ENCODE measurements at regions not wholly inside any gene's neighbourhood (a gene's known extent, or its start where the extent isn't known, plus 50 kb on each side); places are given as distances from the start of the nearest gene placed in this dataset.

- Histone ChIP-seq H3K36me3 (ENCODE audit: control insufficient read depth in 2 of 2, extremely low read depth in 1 of 2, insufficient read depth in 2 of 2, low read length in 2 of 2) (no peaks in the 10 kb centered on the region), H3K79me2 (ENCODE audit: control insufficient read depth, insufficient read depth, low read length) (no peaks in the 10 kb centered on the region), H3K9me1 (ENCODE audit: control insufficient read depth, extremely low read depth, insufficient read depth, low read length) (no peaks in the 10 kb centered on the region), H3K27me3 (ENCODE audit: control insufficient read depth, extremely low read depth, insufficient read depth, low read length) (no peaks in the 10 kb centered on the region), H3K9me3 (ENCODE audit: control insufficient read depth, low read depth, low read length) (no peaks in the 10 kb centered on the region), H2AFZ (ENCODE audit: control insufficient read depth, low read length) (no peak overlapping the region), H3K9ac (ENCODE audit: control insufficient read depth, extremely low read depth, insufficient read depth, low read length) (no peak overlapping the region), H4K20me1 (ENCODE audit: control insufficient read depth, extremely low read depth, insufficient read depth, low read length) (no peaks in the 10 kb centered on the region), H3K4me1 (ENCODE audit: control insufficient read depth, extremely low read depth, insufficient read depth, low read length) (no peaks in the 10 kb centered on the region), H3K4me2 (ENCODE audit: control insufficient read depth, extremely low read depth, insufficient read depth, low read depth, low read length) (no peak overlapping the region), H3K4me3 (ENCODE audit: control insufficient read depth in 2 of 3, extremely low read depth in 1 of 3, insufficient read depth in 2 of 3, low read depth in 1 of 3, low read length in 3 of 3) (no peak overlapping the region), H3K27ac (ENCODE audit: control insufficient read depth, insufficient read depth, low read length) (no peak overlapping the region)
- FAIRE-seq (no peak), DNase-seq (ENCODE audit: low read depth, low spot score) (no peak)
- TF ChIP-seq CTCF (optimal IDR thresholded peaks at IDR 0.05 in 1 of 3, IDR thresholded peaks at IDR 0.05 in 1 of 3, conservative IDR thresholded peaks at IDR 0.05 in 1 of 3; ENCODE audit: extremely low read depth in 1 of 3, insufficient read depth in 2 of 3, low read length in 3 of 3), result no peak
- TF ChIP-seq EZH2 (IDR thresholded peaks at IDR 0.05; ENCODE audit: low read length), result no peak
- dilution Hi-C loops (cut with MboI; ENCODE audit: extremely low pct_ligation_motif_present, low sequenced_read_pairs), result no loop called here
Measured at GRCh38 chr10:42454313-42454712, 184.1 kb downstream of the ZNF33B start.

GRCh38 chr10:42431095-42431494, 207.3 kb downstream of the ZNF33B start:
- Histone ChIP-seq H4K20me1 (ENCODE audit: control insufficient read depth, extremely low read depth, insufficient read depth, low read length) (no peaks in the 10 kb centered on the region), H2AFZ (ENCODE audit: control insufficient read depth, low read length) (no peak overlapping the region), H3K9me3 (ENCODE audit: control insufficient read depth, low read depth, low read length) (no peaks in the 10 kb centered on the region), H3K4me2 (ENCODE audit: control insufficient read depth, extremely low read depth, insufficient read depth, low read depth, low read length) (no peak overlapping the region), H3K27ac (ENCODE audit: control insufficient read depth, insufficient read depth, low read length) (no peak overlapping the region), H3K79me2 (ENCODE audit: control insufficient read depth, insufficient read depth, low read length) (no peaks in the 10 kb centered on the region), H3K4me3 (ENCODE audit: control insufficient read depth in 2 of 3, extremely low read depth in 1 of 3, insufficient read depth in 2 of 3, low read depth in 1 of 3, low read length in 3 of 3) (no peak overlapping the region), H3K27me3 (ENCODE audit: control insufficient read depth, extremely low read depth, insufficient read depth, low read length) (no peaks in the 10 kb centered on the region), H3K9me1 (ENCODE audit: control insufficient read depth, extremely low read depth, insufficient read depth, low read length) (no peaks in the 10 kb centered on the region), H3K4me1 (ENCODE audit: control insufficient read depth, extremely low read depth, insufficient read depth, low read length) (no peaks in the 10 kb centered on the region), H3K36me3 (ENCODE audit: control insufficient read depth in 2 of 2, extremely low read depth in 1 of 2, insufficient read depth in 2 of 2, low read length in 2 of 2) (no peaks in the 10 kb centered on the region), H3K9ac (ENCODE audit: control insufficient read depth, extremely low read depth, insufficient read depth, low read length) (no peak overlapping the region)
- TF ChIP-seq EZH2 (IDR thresholded peaks at IDR 0.05; ENCODE audit: low read length) (no peak), CTCF (optimal IDR thresholded peaks at IDR 0.05 in 1 of 3, IDR thresholded peaks at IDR 0.05 in 1 of 3, conservative IDR thresholded peaks at IDR 0.05 in 1 of 3; ENCODE audit: extremely low read depth in 1 of 3, insufficient read depth in 2 of 3, low read length in 3 of 3) (no peak)
- FAIRE-seq, result no peak
- DNase-seq (ENCODE audit: low read depth, low spot score), result no peak
- dilution Hi-C loops (cut with MboI; ENCODE audit: extremely low pct_ligation_motif_present, low sequenced_read_pairs), result no loop called here
